Cardiac muscle cell (in vitro differentiated cells and primary cell): ENCODE measurements at regions not wholly inside any gene's neighbourhood (a gene's known extent, or its start where the extent isn't known, plus 50 kb on each side); places are given as distances from the start of the nearest gene placed in this dataset.

Source experiments
- DNase-seq, 2 donors: peaks; one replicate each; pipeline versions ENCODE4 v3.0.0 to v3.0.0-alpha.2; 2010 to 2017; ENCODE audit warnings: low read depth in 1 of 2, low spot score in 1 of 2
- H3K27ac ChIP-seq: fragments of 200-600 bp; sonication (generic); 2 replicates; pipeline ENCODE4 v1.5.1; 2016
- H3K27me3 ChIP-seq: fragments of 200-600 bp; sonication (generic); 2 replicates; pipeline ENCODE4 v1.6.0; 2016; ENCODE audit warnings: control low read depth
- H3K36me3 ChIP-seq: fragments of 200-600 bp; sonication (generic); 2 replicates; pipeline ENCODE4 v1.5.1; 2016; ENCODE audit warnings: control low read depth
- H3K4me1 ChIP-seq: fragments of 200-600 bp; sonication (generic); 2 replicates; pipeline ENCODE4 v1.8.1; 2017; ENCODE audit warnings: low read depth, mild to moderate bottlenecking, mixed run types
- H3K4me3 ChIP-seq: fragments of 200-600 bp; sonication (generic); 2 replicates; pipeline ENCODE4 v1.5.1; 2016; ENCODE audit warnings: mild to moderate bottlenecking
- H3K9me3 ChIP-seq: fragments of 200-600 bp; sonication (generic); 2 replicates; pipeline ENCODE4 v1.5.1; 2017; ENCODE audit warnings: low read depth, mild to moderate bottlenecking, control low read depth
- TF ChIP-seq, protein P1 (sequence below): IDR thresholded peaks from 2 replicates; pipeline ENCODE4 v1.5.1; 2012; ENCODE audit warnings: low read depth, mild to moderate bottlenecking, low read length

DNA sequence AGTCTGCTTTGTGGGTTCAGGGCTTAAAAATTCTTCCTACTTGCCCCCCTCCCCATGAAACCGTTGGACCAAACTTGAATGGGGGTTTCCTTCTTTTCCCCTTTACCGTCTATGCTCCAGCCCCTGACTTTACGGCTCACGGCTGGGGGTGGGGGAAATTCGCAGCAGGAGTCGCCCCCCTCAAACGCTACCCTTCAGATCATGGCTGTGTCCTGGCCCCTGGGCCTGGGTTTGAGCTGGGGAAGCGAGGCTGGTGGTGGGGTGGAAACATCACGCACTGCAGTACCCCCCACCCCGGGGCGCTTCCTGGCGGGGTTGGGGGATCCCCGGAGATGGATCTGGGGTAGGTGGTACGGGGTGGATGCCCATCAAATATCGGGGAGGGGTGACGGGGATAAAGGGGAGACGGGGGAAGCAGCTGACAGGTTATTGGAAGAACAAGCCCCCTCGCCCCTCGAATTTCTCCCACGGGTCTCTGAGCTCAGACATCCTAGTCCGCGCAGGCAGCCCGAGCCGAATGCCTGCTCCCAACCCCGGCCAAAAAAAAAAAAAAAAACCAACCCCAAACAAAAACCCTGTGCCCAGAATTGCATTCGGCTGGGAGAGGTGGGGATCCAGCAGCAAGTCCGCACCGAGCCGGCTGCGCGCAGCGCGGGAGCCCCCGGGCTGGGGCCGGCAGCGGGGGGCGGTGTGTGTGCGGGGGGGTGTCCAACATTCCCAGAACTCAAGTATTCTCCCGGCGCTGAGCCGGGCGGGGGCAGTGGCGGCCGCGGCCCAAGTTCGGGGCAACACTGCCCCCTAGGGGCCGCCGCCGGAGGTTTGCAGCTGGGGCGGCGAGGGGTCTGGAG, 59.0 kb upstream of the ACOT11 start:
- H3K4me3 ChIP-seq, result peak overlapping the region; percentile 50
- TF ChIP-seq, protein P1, sequence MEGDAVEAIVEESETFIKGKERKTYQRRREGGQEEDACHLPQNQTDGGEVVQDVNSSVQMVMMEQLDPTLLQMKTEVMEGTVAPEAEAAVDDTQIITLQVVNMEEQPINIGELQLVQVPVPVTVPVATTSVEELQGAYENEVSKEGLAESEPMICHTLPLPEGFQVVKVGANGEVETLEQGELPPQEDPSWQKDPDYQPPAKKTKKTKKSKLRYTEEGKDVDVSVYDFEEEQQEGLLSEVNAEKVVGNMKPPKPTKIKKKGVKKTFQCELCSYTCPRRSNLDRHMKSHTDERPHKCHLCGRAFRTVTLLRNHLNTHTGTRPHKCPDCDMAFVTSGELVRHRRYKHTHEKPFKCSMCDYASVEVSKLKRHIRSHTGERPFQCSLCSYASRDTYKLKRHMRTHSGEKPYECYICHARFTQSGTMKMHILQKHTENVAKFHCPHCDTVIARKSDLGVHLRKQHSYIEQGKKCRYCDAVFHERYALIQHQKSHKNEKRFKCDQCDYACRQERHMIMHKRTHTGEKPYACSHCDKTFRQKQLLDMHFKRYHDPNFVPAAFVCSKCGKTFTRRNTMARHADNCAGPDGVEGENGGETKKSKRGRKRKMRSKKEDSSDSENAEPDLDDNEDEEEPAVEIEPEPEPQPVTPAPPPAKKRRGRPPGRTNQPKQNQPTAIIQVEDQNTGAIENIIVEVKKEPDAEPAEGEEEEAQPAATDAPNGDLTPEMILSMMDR, result peak; percentile 90
- no peaks in the 10 kb centered on the region for H3K27me3 ChIP-seq
- peak overlapping the region; percentile 96 for H3K27ac ChIP-seq
- no peaks in the 10 kb centered on the region for H3K36me3 ChIP-seq
- H3K9me3 ChIP-seq, result no peaks in the 10 kb centered on the region
- peak; percentile 82 to 86 for DNase-seq
- peaks cover 26% of the 10 kb centered on the region for H3K4me1 ChIP-seq

DNA sequence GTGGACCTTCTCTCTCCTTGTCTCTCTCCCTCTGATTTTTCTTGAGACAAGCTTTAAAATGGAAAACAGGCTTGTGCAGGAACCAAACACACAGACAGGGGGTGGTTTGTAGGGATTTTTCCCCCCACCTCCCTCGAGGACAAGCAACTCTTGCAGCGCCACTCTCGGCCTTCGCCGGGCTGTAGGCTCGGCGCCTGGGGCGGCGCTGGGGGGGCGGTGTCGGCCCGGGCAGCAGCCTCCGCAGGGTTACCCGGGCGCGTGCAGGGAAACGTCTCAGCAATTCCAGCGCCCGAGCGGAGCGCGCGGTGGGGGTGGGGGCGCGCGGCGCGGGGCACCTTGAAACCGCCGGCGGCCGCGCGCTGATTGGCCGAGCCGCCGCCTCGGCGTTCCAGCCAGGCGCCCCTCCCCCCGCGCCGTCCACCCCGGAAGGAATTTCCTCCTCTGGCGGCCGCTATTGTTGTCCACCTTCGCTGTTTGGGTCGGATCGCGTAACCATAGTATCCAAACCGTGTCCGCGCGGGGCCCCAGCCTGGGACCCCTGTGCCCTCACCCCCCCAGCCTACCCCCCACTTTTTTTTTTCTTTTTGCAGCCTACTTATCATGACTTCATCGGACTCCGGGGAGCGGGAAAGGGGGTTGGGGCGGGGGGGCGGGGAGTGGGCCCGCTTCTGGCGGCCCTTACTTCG, 59.8 kb upstream of the ACOT11 start:
- DNase-seq, result peak; percentile 96
- no peaks in the 10 kb centered on the region for H3K27me3 ChIP-seq

DNA sequence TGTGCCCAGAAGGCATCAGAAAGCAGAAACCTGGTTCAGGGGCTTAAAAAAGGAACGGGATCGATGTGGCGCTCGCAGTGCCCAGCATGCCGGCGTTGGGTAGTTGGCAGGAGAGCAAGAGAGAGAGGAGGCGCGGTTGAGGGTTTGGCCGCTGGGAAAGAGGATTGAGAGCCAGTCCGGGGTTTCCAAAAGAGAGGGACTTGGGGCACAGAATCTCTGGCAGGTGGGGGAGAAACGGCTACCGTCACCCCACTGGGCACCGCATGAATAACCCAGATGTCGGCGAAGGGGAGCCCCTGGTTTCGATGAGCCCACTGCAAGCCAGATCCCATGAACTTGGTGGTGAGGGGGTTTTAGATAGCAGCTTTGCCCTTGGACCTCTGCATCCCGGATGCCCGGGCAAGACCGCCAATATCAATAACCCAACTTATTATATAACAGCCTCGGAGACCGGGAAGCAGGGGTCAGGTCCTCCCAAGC, 60.4 kb upstream of the ACOT11 start:
- DNase-seq, result no peak
- H3K27ac ChIP-seq, result peak overlapping the region; percentile 96
- no peak overlapping the region for H3K4me3 ChIP-seq
- no peaks in the 10 kb centered on the region for H3K36me3 ChIP-seq
- no peaks in the 10 kb centered on the region for H3K27me3 ChIP-seq
- peaks cover 26% of the 10 kb centered on the region for H3K4me1 ChIP-seq
- no peaks in the 10 kb centered on the region for H3K9me3 ChIP-seq
- TF ChIP-seq, protein P1, result no peak

More for the DNA sequence above, 59.8 kb upstream of the ACOT11 start:
- Histone ChIP-seq H3K4me1 (peaks cover 26% of the 10 kb centered on the region), H3K4me3 (peak overlapping the region; percentile 50), H3K27ac (peak overlapping the region; percentile 96), H3K36me3 (no peaks in the 10 kb centered on the region), H3K9me3 (no peaks in the 10 kb centered on the region)
- TF ChIP-seq, protein P1, result no peak

DNA sequence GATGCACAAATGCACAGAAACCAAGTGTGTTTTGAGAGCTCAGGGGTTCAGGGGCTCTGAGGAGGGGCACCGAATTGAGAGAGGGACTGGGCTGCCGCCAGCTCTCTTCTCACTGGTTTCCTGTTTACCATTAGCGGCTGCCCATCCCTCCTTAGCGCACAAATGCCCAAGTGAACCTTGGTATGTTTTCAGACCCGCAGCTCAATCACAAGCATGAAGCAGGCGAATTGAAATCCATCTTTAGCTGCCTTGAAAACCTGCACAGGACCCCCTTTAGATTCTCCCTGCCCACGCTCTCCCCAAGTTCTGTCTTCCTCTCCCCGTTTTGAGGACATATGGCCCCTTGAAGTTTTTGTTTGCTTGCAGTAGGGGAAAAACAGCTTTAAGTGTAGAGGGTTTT, 61.1 kb upstream of the ACOT11 start:
- H3K27ac ChIP-seq, result no peak overlapping the region
- no peak overlapping the region for H3K4me3 ChIP-seq
- H3K4me1 ChIP-seq, result peaks cover 26% of the 10 kb centered on the region
- no peak for DNase-seq
- no peaks in the 10 kb centered on the region for H3K27me3 ChIP-seq
- TF ChIP-seq, protein P1, result no peak
- H3K36me3 ChIP-seq, result no peaks in the 10 kb centered on the region
- H3K9me3 ChIP-seq, result no peaks in the 10 kb centered on the region

DNA sequence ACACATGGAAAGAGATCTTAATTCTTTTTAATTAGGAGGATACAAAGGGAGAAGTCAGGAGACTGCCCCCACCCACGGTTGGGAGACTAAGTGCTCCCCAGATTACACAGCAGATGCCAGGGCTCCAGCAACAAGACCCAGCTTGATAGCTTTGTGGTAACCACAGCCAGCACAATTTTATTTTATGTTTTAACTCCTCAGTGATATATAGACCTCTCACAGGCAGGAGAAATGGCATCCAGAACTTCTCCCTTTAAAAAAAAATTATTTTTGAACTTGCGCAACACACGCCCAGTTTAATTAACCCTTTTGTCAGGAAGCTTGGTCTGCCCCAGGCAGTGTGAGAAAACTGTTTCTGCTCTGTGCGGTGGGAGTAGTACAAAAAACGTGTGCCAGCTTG, 62.6 kb upstream of the ACOT11 start:
- H3K27ac ChIP-seq, result no peak overlapping the region
- H3K4me3 ChIP-seq, result no peak overlapping the region
- H3K36me3 ChIP-seq, result no peaks in the 10 kb centered on the region
- H3K27me3 ChIP-seq, result no peaks in the 10 kb centered on the region
- TF ChIP-seq, protein P1, result no peak
- no peak for DNase-seq
- H3K9me3 ChIP-seq, result no peaks in the 10 kb centered on the region
- H3K4me1 ChIP-seq, result peaks cover 21% of the 10 kb centered on the region
